Central memory CD4-positive, alpha-beta T cell (primary cell): ENCODE measurements at regions not wholly inside any gene's neighbourhood (a gene's known extent, or its start where the extent isn't known, plus 50 kb on each side); places are given as distances from the start of the nearest gene placed in this dataset.

Experiments used
- DNase-seq: peaks from one replicate; pipeline ENCODE4 v3.0.0; 2022

- DNase-seq, result no peak
Observed at GRCh38 chr14:38125481-38126037, 82.1 kb upstream of the SSTR1 start.

- no peak for DNase-seq
Observed at GRCh38 chr14:38127356-38127755, 80.3 kb upstream of the SSTR1 start.

- DNase-seq, result no peak
Observed at GRCh38 chr14:38127784-38128183, 79.9 kb upstream of the SSTR1 start.

GRCh38 chr14:38128640-38129039, 79.1 kb upstream of the SSTR1 start:
- no peak for DNase-seq

- no peak for DNase-seq
Observed at GRCh38 chr14:38129192-38129591, 78.5 kb upstream of the SSTR1 start.

GRCh38 chr14:38129705-38130104, 78.0 kb upstream of the SSTR1 start:
- peak; percentile 15 for DNase-seq

- no peak for DNase-seq
Observed at GRCh38 chr14:38134416-38135030, 73.2 kb upstream of the SSTR1 start.

GRCh38 chr14:38135106-38135867, 72.4 kb upstream of the SSTR1 start:
- no peak for DNase-seq

GRCh38 chr14:38137005-38137404, 70.7 kb upstream of the SSTR1 start:
- no peak for DNase-seq

- DNase-seq, result no peak
Observed at GRCh38 chr14:38138473-38139138, 69.1 kb upstream of the SSTR1 start.

- DNase-seq, result no peak
Observed at GRCh38 chr14:38139926-38140325, 67.8 kb upstream of the SSTR1 start.

- no peak for DNase-seq
Observed at GRCh38 chr14:38143170-38143569, 64.5 kb upstream of the SSTR1 start.

GRCh38 chr14:38143659-38144505, 63.8 kb upstream of the SSTR1 start:
- DNase-seq, result no peak

- no peak for DNase-seq
Observed at GRCh38 chr14:38145142-38145541, 62.6 kb upstream of the SSTR1 start.

GRCh38 chr14:38150075-38150474, 57.6 kb upstream of the SSTR1 start:
- no peak for DNase-seq
